Lung (tissue), 11 donors: ENCODE measurements at regions not wholly inside any gene's neighbourhood (a gene's known extent, or its start where the extent isn't known, plus 50 kb on each side); places are given as distances from the start of the nearest gene placed in this dataset.

Source experiments
- ATAC-seq: fragments of 200-7000 bp; cut with Tn5 transposase; one replicate; pipeline ENCODE4 v1.9.1; 2020; ENCODE audit warnings: moderate number of reproducible peaks; ENCODE audit not compliant: insufficient read depth, low FRiP score
- DNase-seq, 3 donors: peaks; one replicate each; pipeline ENCODE4 v3.0.0-alpha.2; 2013 to 2017
- H3K27ac ChIP-seq, 2 donors: one replicate each; pipeline ENCODE4 v1.5.1; 2013; ENCODE audit warnings: mild to moderate bottlenecking in 2 of 2, moderate library complexity in 2 of 2, control low read depth in 1 of 2, inconsistent platforms in 1 of 2, low read depth in 1 of 2, low read length in 1 of 2
- H3K27me3 ChIP-seq, 3 donors: one replicate each; pipeline ENCODE4 v1.5.1; 2013; ENCODE audit warnings: low read length in 2 of 3; ENCODE audit not compliant: control insufficient read depth in 3 of 3, insufficient read depth in 3 of 3
- H3K36me3 ChIP-seq, 4 donors: one replicate each; pipeline ENCODE4 v1.5.1; 2013; ENCODE audit warnings: low read length in 4 of 4, mild to moderate bottlenecking in 1 of 4, moderate library complexity in 1 of 4; ENCODE audit not compliant: control insufficient read depth in 4 of 4, insufficient read depth in 4 of 4
- H3K4me1 ChIP-seq, 5 donors: one replicate each; pipeline ENCODE4 v1.5.1; 2013; ENCODE audit warnings: low read length in 5 of 5, mild to moderate bottlenecking in 2 of 5, moderate library complexity in 1 of 5; ENCODE audit not compliant: control insufficient read depth in 5 of 5, insufficient read depth in 5 of 5
- H3K4me3 ChIP-seq: one replicate; pipeline ENCODE4 v1.5.1; 2013; ENCODE audit warnings: mild to moderate bottlenecking, control low read depth, moderate library complexity
- H3K9ac ChIP-seq, 2 donors: one replicate each; pipeline ENCODE4 v1.5.1; 2013; ENCODE audit warnings: low read length in 2 of 2, control low read depth in 1 of 2; ENCODE audit not compliant: insufficient read depth in 1 of 2
- H3K9me3 ChIP-seq, 4 donors: one replicate each; pipeline ENCODE4 v1.5.1; 2013; ENCODE audit warnings: low read length in 3 of 4, mild to moderate bottlenecking in 1 of 4, moderate library complexity in 1 of 4; ENCODE audit not compliant: control insufficient read depth in 4 of 4, insufficient read depth in 3 of 4
- WGBS, 2 donors: extraction: QIAGEN DNeasy Blood & Tissue Kit; methylation state at CpG; one replicate each; pipeline ENCODE4 v1.1.7; 2013; 5-methylcytosine and 5-hydroxymethylcytosine counted together
- TF ChIP-seq, protein P1 (sequence below): IDR thresholded peaks from 2 replicates; pipeline ENCODE4 v1.5.1; 2012; ENCODE audit warnings: mild to moderate bottlenecking; ENCODE audit errors: control extremely low read depth, extremely low read depth
- donor health status: control.
- donor health status: control.
- donor health status: Bipolar disorder and iron deficiency.
- donor health status: healthy.
- donor health status: DM: yes; HTN: yes; CAD: no.

DNA sequence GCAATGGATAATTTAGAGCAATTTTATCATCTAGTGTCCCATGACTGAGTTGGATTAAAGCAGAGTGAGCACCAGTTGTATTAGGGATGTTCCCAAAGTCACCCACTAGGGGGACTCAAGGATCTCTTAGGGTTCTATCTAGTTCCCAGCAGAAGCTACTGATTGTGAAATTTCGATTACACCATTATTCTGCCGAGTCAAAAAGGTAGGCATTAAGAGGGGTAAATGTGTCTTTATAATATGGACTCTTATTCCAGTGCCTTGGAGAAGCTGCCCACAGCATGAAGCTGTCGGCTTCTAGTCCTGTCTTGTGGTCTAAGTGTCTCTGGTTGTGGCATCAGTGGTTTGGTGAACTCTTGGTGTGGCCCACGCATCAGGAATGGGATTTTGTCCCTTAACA, 53.3 kb downstream of the RGS12 start:
- peak overlapping the region in 1 of 2 donors; percentile 42 for H3K9ac ChIP-seq
- 35 to 44% methylated on average over 4 of the region's 4 CpGs for WGBS, 2 donors
- H3K4me1 ChIP-seq, result peaks cover 0 to 14% (median 7%) of the 10 kb centered on the region in 5 donors
- peaks cover 0 to 5% (median 2%) of the 10 kb centered on the region in 4 donors for H3K36me3 ChIP-seq
- H3K27ac ChIP-seq, result no peak overlapping the region
- H3K9me3 ChIP-seq, result no peaks in the 10 kb centered on the region
- TF ChIP-seq, protein P1, sequence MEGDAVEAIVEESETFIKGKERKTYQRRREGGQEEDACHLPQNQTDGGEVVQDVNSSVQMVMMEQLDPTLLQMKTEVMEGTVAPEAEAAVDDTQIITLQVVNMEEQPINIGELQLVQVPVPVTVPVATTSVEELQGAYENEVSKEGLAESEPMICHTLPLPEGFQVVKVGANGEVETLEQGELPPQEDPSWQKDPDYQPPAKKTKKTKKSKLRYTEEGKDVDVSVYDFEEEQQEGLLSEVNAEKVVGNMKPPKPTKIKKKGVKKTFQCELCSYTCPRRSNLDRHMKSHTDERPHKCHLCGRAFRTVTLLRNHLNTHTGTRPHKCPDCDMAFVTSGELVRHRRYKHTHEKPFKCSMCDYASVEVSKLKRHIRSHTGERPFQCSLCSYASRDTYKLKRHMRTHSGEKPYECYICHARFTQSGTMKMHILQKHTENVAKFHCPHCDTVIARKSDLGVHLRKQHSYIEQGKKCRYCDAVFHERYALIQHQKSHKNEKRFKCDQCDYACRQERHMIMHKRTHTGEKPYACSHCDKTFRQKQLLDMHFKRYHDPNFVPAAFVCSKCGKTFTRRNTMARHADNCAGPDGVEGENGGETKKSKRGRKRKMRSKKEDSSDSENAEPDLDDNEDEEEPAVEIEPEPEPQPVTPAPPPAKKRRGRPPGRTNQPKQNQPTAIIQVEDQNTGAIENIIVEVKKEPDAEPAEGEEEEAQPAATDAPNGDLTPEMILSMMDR, result peak; percentile 78
- DNase-seq (peak; percentile 61 to 90 (median 87)), ATAC-seq (peak; percentile 84)
- no peaks in the 10 kb centered on the region for H3K27me3 ChIP-seq
- H3K4me3 ChIP-seq, result no peak overlapping the region

DNA sequence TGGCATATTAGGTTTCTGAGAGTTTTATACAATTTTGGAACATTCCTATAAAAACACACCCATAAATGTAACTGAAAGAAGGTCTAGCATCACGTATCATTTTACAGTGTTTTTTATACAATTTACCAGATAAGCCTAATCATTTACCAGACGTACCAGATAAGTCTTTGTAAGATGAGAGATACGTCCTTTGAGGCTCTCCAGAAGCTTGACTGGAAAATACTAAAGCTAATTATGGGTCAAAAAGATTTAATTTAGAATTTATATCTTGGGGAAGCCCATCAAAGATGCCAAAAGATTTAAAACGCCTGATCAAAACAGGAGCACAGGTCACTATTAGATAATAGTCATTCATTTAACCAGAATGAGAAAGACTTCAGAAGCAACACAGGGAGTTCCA, 55.0 kb downstream of the RGS12 start:
- H3K36me3 ChIP-seq, result peaks cover 0 to 5% (median 2%) of the 10 kb centered on the region in 4 donors
- 88 to 96% methylated on average over 4 of the region's 4 CpGs for WGBS, 2 donors
- DNase-seq, result no peak
- peaks cover 0 to 7% (median 2%) of the 10 kb centered on the region in 5 donors for H3K4me1 ChIP-seq
- H3K4me3 ChIP-seq, result no peak overlapping the region
- no peak for ATAC-seq
- H3K9me3 ChIP-seq, result peaks cover 0 to 3% (median under 1%) of the 10 kb centered on the region in 4 donors
- no peak overlapping the region for H3K9ac ChIP-seq
- no peaks in the 10 kb centered on the region for H3K27me3 ChIP-seq
- TF ChIP-seq, protein P1, result no peak
- no peak overlapping the region for H3K27ac ChIP-seq

DNA sequence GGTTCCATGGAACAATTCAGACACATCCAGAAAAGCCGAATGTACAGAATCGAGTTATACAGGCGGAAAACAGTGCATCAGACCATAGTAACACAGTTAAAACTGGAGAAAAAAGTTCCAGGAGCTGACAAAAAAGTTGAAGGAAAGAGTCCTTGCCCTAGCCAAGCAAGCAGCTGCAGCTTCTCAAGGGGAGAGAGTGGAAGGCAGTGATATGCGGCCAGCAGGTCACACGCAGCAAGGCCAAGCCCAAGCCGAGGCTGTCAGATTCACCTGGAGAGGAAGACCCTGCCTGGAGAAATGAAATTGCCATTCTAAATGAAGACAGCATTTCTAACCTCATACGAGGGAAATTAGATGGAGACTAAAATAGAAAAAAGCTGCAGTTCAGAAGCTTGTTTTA, 55.8 kb downstream of the RGS12 start:
- WGBS, 2 donors, result 87 to 90% methylated on average over 7 of the region's 7 CpGs
- no peak overlapping the region for H3K27ac ChIP-seq
- no peaks in the 10 kb centered on the region for H3K27me3 ChIP-seq
- H3K4me1 ChIP-seq, result peaks cover 0 to 7% (median 0%) of the 10 kb centered on the region in 5 donors
- H3K9ac ChIP-seq, result peak overlapping the region in 1 of 2 donors; percentile 42
- DNase-seq (peak in 1 of 3 donors; percentile 26), ATAC-seq (no peak)
- no peak overlapping the region for H3K4me3 ChIP-seq
- H3K9me3 ChIP-seq, result peaks cover 0 to 3% (median under 1%) of the 10 kb centered on the region in 4 donors
- TF ChIP-seq, protein P1, result no peak
- H3K36me3 ChIP-seq, result peaks cover 0 to 4% (median 1%) of the 10 kb centered on the region in 4 donors

DNA sequence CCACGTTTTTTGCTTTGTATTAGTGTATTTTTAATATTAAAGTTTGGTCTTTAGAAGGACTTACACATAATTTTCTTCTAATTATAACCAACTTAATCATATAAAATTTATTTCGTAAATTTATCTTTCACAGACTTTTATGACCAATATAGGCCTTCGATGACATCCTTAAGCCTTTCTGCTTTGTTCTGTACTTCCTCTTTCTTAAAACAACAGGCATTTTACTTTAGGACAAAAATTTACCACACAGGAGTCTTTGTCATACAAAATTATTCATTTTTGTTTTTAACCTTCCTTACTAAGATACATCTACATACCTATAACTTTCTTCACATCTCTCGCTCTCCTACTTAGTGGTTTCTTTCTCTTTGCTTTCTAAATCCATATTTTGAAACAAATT, 56.3 kb downstream of the RGS12 start:
- DNase-seq, result no peak
- 74 to 85% methylated on average over 4 of the region's 4 CpGs for WGBS, 2 donors
- TF ChIP-seq, protein P1, result no peak
- no peak overlapping the region for H3K9ac ChIP-seq
- no peaks in the 10 kb centered on the region for H3K36me3 ChIP-seq
- peaks cover 0 to 3% (median under 1%) of the 10 kb centered on the region in 4 donors for H3K9me3 ChIP-seq
- peaks cover 0 to 7% (median 0%) of the 10 kb centered on the region in 5 donors for H3K4me1 ChIP-seq
- H3K27ac ChIP-seq, result no peak overlapping the region
- no peaks in the 10 kb centered on the region for H3K27me3 ChIP-seq
- no peak overlapping the region for H3K4me3 ChIP-seq
- ATAC-seq, result no peak
